LNCAP (cell line): ENCODE measurements at regions not wholly inside any gene's neighbourhood (a gene's known extent, or its start where the extent isn't known, plus 50 kb on each side); places are given as distances from the start of the nearest gene placed in this dataset.
A peak's percentile ranks its signal among the peaks of the same experiment; 100 is the strongest.

Experiments
- TF ChIP-seq, protein P1 (sequence below): fragments of 450-650 bp; IDR thresholded peaks from 2 replicates; pipeline ENCODE4 v1.5.1; 2017; ENCODE audit warnings: mild to moderate bottlenecking

GRCh38 chr3:94513600-94513999, 450.7 kb downstream of the NSUN3 start:
- TF ChIP-seq, protein P1, sequence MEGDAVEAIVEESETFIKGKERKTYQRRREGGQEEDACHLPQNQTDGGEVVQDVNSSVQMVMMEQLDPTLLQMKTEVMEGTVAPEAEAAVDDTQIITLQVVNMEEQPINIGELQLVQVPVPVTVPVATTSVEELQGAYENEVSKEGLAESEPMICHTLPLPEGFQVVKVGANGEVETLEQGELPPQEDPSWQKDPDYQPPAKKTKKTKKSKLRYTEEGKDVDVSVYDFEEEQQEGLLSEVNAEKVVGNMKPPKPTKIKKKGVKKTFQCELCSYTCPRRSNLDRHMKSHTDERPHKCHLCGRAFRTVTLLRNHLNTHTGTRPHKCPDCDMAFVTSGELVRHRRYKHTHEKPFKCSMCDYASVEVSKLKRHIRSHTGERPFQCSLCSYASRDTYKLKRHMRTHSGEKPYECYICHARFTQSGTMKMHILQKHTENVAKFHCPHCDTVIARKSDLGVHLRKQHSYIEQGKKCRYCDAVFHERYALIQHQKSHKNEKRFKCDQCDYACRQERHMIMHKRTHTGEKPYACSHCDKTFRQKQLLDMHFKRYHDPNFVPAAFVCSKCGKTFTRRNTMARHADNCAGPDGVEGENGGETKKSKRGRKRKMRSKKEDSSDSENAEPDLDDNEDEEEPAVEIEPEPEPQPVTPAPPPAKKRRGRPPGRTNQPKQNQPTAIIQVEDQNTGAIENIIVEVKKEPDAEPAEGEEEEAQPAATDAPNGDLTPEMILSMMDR: no peak

GRCh38 chr3:94515983-94516382, 453.1 kb downstream of the NSUN3 start:
- TF ChIP-seq, protein P1: no peak

DNA sequence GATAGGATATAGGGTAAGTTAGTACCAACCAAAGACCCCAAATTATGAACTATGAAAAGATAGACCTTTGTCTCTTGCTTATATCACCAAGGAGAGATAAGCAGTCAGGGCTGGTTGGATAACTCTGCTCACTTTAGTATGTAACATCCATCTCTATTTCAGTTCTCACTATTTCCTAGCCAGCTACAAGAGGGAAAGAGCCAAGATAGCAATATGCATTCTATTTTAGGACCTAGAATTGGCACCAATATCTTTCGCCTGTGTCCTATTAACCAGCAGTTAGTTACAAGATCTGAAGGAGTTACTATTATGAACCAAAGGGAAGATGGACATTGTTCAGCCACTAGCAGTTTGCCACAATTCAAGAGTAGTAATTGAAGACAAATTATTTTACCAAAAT, 457.5 kb downstream of the NSUN3 start:
- TF ChIP-seq, protein P1: no peak

- TF ChIP-seq, protein P1: no peak
These were observed 459.6 kb downstream of the NSUN3 start for GRCh38 chr3:94522488-94522887.

DNA sequence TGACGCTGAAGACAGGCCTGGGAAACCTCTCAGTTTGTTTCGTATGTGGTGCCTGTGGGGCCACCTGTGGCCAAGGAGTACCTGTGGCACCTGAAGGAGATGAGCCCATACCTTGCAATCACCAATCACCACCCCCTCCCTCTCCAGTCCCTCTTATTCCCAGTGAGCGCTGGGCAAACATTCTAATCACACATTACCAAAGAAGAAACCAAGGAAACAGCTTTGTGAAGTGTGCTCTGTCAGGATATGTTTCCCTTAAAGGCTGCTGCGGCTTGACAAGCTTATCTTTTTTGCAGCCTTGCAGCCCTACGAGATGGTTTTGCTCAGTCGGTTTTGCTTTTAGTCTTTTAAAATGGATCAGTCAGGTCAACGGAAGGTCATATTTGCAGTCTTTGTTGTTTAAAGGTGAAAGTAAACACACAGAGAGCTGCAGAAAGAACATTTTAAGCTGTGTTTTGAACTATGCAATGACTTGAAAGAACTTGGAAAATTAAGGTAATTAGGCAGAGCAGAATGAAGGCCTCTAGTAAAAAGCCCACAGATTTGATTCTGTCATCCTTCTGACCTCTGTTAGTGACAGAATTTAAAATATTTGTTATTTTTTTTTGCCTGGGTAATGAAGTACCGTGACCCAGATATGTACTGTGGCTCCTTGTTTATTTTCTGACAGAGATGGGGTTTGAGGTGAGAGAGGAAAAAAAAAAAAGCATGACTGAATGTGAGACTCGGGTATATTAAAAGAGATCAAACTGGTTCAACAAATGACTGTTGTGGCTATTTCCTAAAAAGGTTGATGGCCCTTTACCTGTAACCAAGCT, 461.4 kb downstream of the NSUN3 start:
- TF ChIP-seq, protein P1: no peak

- TF ChIP-seq, protein P1: peak; percentile 46; the same call in 1 of the 2 replicates
These were observed 462.2 kb downstream of the NSUN3 start for GRCh38 chr3:94525043-94525442.

DNA sequence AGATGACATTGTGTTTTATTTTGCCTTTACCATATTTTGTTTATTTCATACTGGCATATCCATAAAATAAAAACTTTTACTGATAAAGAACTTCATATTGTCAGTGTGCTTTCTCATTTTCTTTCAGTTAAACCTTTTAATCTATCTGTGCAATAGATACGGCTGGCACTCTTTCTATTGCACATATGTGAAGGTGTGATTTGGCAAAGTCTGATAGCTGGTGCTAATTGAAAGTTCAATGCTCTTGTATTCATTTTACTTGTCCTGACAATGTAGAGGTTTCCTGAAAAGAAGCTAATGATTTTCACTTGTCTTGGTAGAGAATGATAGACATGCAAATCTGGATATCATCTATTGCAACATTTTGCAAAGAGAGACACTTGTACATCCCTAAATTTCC, 467.0 kb downstream of the NSUN3 start:
- TF ChIP-seq, protein P1: no peak
